ENCODE measurements at regions not wholly inside any gene's neighbourhood (a gene's known extent, or its start where the extent isn't known, plus 50 kb on each side); places are given as distances from the start of the nearest gene placed in this dataset.

GRCh38 chr12:42980441-42980840 lies 390.9 kb upstream of the PRICKLE1 start:
- Histone ChIP-seq H4K20me1 (ENCODE audit: insufficient read depth) (no peaks in the 10 kb centered on the region), H3K27ac (ENCODE audit: low read length) (no peak overlapping the region), H3K36me3 (ENCODE audit: insufficient read depth, low read length) (no peaks in the 10 kb centered on the region), H3K79me2 (replicated peaks; ENCODE audit: insufficient read depth, low read length) (no peaks in the 10 kb centered on the region), H2AFZ (ENCODE audit: low read depth, low read length) (no peak overlapping the region), H3K4me2 (ENCODE audit: low read length) (no peak overlapping the region), H3K4me3 (ENCODE audit: low read length) (no peak overlapping the region), H3K9ac (ENCODE audit: low read length) (no peak overlapping the region), H3K9me3 (ENCODE audit: low read length) (no peaks in the 10 kb centered on the region), H3K9me2 (ENCODE audit: insufficient read depth, low read length) (no peaks in the 10 kb centered on the region), H3F3A (ENCODE audit: insufficient read depth, low read length, poor library complexity, severe bottlenecking) (no peaks in the 10 kb centered on the region), H3K27me3 (ENCODE audit: insufficient read depth, low read depth, low read length) (no peaks in the 10 kb centered on the region)
- TF ChIP-seq MXI1 (conservative IDR thresholded peaks at IDR 0.05; ENCODE audit: poor library complexity, severe bottlenecking) (no peak), RAD21 (conservative IDR thresholded peaks at IDR 0.05) (no peak), SMC3 (conservative IDR thresholded peaks at IDR 0.05; ENCODE audit: poor library complexity) (no peak), EP300 (conservative IDR thresholded peaks at IDR 0.05; ENCODE audit: poor library complexity, severe bottlenecking) (no peak), TAF1 (IDR thresholded peaks at IDR 0.05; ENCODE audit: low read depth) (no peak), EZH2 (IDR thresholded peaks at IDR 0.05; ENCODE audit: borderline replicate concordance, insufficient read depth, low read length, poor library complexity, severe bottlenecking) (no peak), POLR2AphosphoS5 (IDR thresholded peaks at IDR 0.05) (no peak), CTCF (IDR thresholded peaks at IDR 0.05; ENCODE audit: poor library complexity, severe bottlenecking) (no peak), REST (IDR thresholded peaks at IDR 0.05; ENCODE audit: borderline replicate concordance) (no peak)

- Histone ChIP-seq H3K27me3 (ENCODE audit: insufficient read depth, low read depth, low read length) (no peaks in the 10 kb centered on the region), H3K9me2 (ENCODE audit: insufficient read depth, low read length) (no peaks in the 10 kb centered on the region), H3F3A (ENCODE audit: insufficient read depth, low read length, poor library complexity, severe bottlenecking) (no peaks in the 10 kb centered on the region), H3K79me2 (replicated peaks; ENCODE audit: insufficient read depth, low read length) (no peaks in the 10 kb centered on the region), H2AFZ (ENCODE audit: low read depth, low read length) (no peak overlapping the region), H3K36me3 (ENCODE audit: insufficient read depth, low read length) (no peaks in the 10 kb centered on the region), H3K27ac (ENCODE audit: low read length) (no peak overlapping the region), H3K4me3 (ENCODE audit: low read length) (no peak overlapping the region), H3K4me2 (ENCODE audit: low read length) (no peak overlapping the region), H3K9ac (ENCODE audit: low read length) (no peak overlapping the region), H4K20me1 (ENCODE audit: insufficient read depth) (no peaks in the 10 kb centered on the region), H3K9me3 (ENCODE audit: low read length) (no peaks in the 10 kb centered on the region)
- TF ChIP-seq SMC3 (conservative IDR thresholded peaks at IDR 0.05; ENCODE audit: poor library complexity) (no peak), REST (IDR thresholded peaks at IDR 0.05; ENCODE audit: borderline replicate concordance) (no peak), EP300 (conservative IDR thresholded peaks at IDR 0.05; ENCODE audit: poor library complexity, severe bottlenecking) (no peak), EZH2 (IDR thresholded peaks at IDR 0.05; ENCODE audit: borderline replicate concordance, insufficient read depth, low read length, poor library complexity, severe bottlenecking) (no peak), TAF1 (IDR thresholded peaks at IDR 0.05; ENCODE audit: low read depth) (no peak), MXI1 (conservative IDR thresholded peaks at IDR 0.05; ENCODE audit: poor library complexity, severe bottlenecking) (no peak), RAD21 (conservative IDR thresholded peaks at IDR 0.05) (no peak), POLR2AphosphoS5 (IDR thresholded peaks at IDR 0.05) (no peak), CTCF (IDR thresholded peaks at IDR 0.05; ENCODE audit: poor library complexity, severe bottlenecking) (no peak)
These were observed 390.2 kb upstream of the PRICKLE1 start for GRCh38 chr12:42979746-42980145.
